HG02973 (cell line): ENCODE measurements at regions not wholly inside any gene's neighbourhood (a gene's known extent, or its start where the extent isn't known, plus 50 kb on each side); places are given as distances from the start of the nearest gene placed in this dataset.

Experiments
- ATAC-seq: cut with Tn5 transposase; IDR thresholded peaks from one replicate; pipeline ENCODE4 v1.9.1; 2021; ENCODE audit warnings: moderate library complexity; ENCODE audit not compliant: unreplicated experiment

DNA sequence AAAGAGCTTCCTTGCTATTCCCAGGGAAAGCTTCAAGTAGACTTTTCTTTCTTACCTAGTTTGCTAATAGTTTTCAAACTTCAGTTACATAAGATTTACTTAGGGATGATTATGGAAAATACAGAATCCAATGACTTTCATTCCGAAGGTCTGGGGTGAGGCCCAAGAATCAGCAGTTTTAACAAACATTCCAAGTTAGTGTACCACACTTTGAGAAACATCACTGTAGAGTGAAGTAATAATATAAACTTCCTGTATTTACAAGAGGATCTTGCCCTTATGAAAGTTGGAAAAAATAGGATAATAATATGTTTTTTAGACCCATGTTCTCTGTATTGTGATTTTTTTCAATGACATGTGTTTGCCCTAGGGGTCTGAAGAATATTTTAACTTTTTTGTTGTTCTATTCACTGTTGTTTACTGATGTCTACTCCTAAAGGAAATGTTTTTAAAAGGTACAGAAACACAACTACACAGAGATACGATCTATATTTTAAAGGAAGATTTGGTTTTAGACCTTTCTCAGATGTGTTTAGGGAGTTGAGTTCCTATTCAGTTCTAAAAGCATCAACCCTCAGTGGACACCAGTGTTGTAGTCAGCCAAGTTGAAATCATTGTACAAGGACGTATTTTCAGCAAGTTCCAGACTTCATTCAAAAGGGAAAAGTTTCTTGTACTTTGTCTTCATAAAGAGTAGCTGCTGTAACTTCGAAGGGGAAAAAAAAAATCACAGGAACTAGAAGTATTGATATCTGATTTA lies 295.8 kb upstream of the SLC7A11 start:
- no peak for ATAC-seq

DNA sequence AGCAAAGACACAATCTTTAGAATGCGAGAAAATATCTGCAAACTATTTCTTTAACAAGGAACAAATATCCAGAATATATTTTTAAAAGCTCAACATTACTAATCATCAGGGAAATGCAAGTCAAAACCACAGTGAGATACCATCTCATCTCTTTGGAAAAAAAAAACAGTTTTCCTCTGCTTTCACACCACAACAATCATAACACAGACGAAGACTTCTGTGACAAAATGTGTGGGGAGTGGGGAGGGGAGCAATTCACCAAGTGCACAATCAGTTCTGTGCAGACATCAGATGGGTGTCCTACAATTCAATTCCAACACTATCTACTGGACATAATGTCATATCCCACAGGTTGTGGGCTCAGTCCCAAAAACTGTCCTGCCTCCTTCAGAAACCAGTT lies 293.2 kb upstream of the SLC7A11 start:
- ATAC-seq = no peak

DNA sequence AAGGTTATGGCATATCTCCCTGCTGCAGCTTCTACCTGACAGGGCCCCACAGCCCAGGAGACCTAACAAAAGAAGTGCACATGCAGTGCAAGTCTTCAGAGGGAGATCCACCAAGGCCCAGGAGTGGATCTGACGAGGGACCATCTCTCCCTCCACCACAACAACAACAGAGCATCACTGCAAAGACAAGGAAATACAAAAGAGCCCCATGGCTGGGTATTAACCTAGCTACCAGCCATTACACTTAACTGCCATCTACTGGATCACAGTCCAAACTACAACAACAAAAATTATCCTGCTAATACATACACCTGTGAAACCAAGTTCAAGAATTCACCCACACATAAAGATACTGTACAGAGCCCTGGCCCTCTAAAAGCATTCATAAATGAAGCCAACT lies 280.2 kb upstream of the SLC7A11 start:
- ATAC-seq = peak; percentile 80

DNA sequence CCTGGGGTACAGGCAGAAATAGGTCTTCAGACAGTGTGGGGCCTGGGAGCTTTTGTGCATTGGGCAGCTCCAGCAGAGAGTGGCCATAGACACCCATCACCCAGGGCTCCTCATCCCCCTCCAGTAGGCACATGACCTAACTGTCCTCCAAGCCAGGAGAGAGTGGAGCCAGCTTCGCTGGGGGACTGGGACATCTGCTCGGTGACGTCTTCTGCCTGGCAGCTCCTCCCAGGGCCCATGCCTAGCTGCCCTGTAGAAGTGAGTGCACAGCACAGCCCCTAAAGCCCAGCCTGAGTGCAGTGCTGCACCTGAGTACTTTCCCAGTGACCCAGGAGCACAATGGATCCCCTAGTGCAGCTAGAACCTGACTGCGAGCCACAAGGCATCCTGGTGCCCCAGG lies 279.7 kb upstream of the SLC7A11 start:
- ATAC-seq = no peak

DNA sequence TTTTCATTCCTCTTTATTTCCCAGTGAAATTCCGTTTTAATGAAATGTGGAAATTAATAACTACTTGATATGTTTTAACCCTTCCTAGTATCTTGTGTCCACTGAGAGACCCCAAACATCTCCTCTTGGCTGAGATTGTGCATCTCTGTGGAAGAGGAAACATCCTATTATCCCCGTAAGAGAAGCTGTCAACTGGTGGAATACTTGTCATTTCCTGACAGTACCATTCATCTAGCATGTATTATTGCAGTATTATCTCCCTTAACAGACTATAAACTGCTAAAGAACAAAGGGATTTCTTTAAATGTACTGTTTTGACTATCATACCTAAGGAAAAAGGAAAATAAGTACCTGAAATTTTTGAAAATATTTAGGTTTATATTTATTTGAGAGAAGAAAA lies 277.3 kb upstream of the SLC7A11 start:
- ATAC-seq = no peak

DNA sequence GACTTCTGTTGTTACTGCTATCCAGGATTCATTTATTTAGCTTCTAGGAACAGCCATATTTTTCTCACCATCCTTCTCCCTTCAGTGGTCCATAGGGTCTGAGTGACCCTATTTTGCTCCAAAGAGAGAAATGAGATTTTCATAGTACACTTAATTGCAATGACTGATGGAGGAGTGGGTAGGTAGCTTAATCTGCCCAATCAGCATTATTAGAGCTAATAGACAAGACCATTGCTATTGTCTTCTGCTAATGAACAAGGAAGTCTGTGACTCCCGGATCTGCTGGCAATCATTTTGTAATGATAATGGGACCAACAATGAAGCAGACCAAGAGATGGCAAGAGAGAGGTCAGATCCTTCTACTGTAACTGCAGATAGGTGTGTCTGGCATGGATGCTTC lies 271.4 kb upstream of the SLC7A11 start:
- no peak for ATAC-seq

DNA sequence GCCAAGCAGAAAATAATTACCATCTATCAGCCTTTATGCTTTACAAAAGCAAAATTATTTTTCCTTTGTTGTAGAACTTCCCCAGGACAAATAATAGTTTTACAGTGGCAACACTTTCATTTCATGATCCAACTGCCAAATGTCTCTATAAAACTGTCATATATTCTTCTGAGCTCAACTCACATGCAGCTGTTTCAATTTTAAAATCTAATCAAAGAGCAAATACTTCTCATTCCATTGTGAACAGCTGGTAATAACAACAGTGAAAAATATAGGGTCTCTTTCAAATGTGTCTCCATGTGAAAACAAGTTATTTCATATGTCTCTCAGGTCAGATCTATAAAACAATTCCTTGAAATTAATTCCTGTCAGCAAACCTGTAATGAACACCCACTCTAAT lies 270.6 kb upstream of the SLC7A11 start:
- no peak for ATAC-seq

DNA sequence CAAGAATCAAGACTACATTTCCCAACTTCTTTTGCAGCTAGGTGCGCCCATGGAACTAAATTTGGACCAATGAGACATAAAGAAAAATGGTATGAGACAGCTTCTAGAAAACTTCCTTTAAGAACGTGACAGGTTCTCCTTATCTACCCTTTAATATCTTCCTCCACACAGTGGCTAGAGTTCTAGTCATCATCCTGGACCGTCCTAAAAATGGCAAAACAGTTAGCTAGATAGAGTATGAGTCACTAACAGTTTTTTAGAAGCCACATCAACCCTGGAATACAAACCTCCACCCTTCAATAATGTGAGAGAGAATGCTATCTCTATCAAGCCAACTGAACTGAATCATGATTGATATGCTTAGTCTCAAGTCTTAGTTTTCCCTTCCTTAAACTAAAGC lies 267.9 kb upstream of the SLC7A11 start:
- no peak for ATAC-seq

DNA sequence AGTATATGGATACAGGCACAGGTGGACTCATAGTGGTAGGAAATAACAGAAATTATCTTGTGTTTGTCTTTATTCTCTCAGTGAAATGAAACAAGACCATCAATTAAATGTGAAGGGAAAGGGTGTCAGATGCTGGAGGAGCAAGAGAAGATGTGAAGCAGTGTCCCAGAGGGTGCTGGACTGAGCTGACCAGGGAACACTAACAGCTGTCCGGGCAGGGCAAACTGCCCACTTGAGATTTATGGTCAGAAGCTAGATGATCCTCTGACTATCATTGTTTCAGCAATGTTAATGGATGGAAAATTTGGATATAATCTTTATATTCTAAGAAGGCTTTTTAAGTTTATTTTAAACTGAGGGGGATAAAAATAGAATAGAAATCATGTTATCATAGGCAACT lies 267.2 kb upstream of the SLC7A11 start:
- ATAC-seq = no peak

DNA sequence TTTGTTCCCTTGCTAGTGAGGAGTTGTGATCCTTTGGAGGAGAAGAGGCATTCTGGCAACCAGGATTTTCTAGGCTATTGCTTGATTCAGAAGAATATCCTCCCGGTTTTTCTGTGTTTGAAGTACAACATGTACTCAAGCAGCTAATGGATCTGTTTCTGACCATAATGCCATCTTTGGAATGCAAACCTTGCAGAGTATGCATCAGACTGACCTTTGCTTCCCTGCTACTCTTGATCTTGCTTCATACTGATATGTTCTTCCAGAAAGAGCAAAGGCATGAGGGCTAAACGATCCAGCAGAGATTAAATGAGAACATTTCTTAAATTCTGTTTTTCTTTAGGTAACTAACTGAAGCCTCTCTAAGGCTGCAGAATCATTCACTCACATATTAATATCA lies 265.4 kb upstream of the SLC7A11 start:
- ATAC-seq = no peak

DNA sequence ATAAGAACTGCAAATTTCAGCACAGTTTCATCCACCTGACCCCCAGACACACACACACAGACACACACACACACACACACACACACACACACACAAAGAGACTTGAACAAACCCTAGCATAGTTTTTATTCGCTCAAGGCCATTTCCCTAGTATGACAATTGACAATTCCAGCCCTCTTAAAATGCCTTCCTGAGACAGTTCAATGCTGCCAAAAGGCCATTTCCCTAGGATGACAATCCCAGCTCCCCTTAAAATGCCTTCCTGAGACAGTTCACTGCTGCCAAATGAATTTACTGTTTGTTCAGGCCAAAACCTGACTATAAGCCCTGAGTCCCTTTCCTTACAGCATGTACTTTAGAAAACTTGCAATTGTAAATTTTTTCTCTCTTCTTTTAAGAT lies 259.5 kb upstream of the SLC7A11 start:
- no peak for ATAC-seq

DNA sequence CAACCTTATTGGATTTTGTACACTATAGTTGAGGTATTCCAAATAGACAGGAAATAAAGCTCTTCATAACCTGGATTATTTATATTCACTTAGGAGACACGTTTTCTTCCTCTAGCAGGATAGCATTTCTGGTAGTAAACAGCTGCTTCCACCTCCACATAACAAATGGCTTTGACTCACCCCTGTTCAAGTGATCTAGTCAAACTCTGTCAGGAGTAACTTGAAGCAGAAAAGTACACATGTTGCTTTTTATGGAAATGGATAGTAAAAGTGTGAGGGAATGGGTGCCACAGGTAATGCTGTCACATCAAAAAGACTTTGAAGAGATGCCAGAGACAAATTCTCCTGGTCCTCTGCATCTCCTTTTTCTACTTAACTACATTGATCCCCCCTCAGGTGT lies 258.7 kb upstream of the SLC7A11 start:
- no peak for ATAC-seq

DNA sequence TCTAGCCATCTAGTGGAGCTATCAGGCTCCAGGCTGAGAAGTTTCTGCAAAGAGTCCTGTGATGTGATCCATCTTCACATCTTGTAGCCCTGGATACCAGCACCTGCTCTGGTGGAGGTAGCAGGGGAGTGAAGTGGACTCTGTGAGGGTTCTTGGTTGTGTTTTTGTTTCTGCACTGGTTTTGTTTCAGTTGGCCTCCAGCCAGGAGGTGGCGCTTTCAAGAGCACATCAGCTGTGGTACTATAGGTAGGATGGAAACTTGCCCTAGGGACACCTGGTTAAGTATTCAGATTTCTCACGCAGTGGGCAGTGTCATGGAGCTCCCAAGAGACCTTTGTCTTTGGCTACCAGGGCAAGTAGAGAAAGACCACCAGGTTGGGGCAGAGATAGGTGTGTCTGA lies 257.5 kb upstream of the SLC7A11 start:
- no peak for ATAC-seq

DNA sequence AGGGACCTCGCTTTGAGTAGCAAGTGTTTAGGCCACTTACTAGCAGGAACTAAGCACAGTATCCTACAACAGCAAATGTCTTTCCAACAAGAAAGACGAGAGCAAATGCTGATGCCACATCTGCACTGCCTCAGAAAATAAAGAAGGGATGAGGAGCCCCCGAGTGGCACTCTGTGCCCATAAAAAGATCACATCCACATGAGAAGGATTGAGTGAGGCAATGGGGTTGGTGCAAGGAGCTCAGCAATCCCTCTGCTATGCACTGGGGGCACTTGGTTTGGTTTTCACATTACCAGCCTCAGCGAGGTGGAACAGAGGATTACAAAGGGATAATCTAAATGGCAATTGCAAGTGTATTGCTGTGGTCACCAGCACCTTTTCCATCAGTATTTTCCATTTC lies 252.8 kb upstream of the SLC7A11 start:
- ATAC-seq = no peak

DNA sequence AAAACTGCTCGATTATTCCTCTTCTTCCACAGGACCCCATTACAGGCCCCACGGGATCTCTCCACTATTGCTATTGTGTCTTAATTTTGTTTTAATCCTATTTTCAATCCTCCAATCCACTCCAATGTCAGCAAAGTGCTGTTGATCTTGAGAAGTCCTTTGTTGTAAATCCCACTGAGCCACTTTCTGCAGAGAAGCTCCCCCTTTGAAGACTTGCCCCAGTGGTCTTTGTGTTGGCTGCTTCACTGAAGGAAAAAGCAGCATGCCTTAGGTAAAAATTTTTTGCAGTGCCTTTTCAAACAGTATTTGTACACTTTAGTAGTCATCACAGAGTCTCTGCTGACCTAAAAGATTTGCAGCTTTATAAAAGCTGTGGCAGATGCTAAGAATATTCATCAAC lies 252.0 kb upstream of the SLC7A11 start:
- ATAC-seq = no peak

DNA sequence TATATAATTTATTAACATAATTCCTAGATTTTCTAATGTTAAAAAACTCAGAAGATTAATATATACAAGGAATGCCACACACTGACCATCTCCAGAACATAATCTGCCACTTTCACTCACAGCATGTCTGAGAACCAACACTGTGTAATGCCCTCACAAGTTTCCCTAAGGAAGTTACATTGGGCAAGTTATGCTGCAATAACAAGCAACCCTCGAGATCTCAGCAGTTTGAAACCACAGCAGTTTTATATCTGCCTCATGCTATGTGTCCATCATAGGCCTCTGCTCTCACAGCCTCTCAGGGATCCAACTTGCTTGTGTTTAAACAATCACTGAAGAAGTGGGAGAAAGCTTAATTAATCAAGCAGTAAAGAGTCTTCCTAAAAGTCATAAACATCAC lies 250.0 kb upstream of the SLC7A11 start:
- ATAC-seq = no peak

DNA sequence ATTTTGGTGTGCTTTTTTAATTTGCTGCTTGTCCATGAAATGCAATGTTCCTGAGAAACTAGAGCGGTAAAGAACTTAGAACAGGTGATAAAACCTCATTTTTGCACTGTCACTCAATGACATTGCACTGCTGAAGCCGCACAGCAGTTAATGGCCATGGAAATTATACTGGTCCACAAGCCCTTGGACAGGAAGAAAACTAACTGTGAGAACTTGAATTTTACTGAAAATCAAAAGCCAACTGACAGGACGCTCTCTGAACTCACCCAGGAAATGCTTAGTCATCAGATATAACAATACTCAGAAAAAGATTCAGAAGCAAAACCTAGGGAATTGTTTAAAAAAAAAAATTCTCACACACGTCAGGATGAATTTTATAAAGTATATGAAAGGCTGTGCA lies 246.4 kb upstream of the SLC7A11 start:
- ATAC-seq = no peak

DNA sequence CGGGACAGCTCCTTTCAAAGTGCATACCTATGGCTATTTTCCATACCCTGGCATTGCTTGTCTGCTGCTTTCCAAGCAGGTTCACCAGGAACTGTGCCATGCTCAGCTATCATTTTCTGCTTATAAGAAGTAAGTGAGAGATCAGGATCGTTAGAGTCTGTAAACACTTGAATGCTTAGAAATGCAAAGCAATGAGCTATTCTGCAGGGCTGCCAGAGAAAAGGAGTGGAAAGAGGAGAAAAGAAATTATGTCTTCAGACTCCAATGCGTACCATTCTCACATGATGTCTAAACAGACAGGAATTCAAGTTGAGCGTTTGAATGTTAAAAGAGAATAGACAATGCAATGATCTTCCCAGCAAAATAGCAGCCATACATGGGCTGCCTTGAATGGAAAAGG lies 245.5 kb upstream of the SLC7A11 start:
- ATAC-seq = no peak

DNA sequence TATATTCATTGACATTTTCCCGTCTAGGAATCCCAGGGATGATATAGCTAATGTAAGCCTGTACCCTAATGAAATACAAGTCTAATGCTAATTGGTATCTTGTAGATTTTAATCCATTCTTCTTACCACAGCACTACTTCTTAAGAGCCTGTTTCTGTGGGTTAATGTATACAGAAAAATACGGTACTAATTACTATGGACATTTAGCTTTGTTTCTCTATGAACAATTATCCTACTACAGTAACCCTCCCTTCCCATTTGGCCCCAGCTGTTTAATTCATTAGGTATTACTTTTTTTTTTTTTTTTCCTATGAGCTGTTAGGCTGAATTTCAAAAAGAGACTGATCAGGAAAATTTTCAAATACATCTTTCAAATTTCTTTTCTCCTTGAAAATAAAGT lies 245.1 kb upstream of the SLC7A11 start:
- no peak for ATAC-seq

DNA sequence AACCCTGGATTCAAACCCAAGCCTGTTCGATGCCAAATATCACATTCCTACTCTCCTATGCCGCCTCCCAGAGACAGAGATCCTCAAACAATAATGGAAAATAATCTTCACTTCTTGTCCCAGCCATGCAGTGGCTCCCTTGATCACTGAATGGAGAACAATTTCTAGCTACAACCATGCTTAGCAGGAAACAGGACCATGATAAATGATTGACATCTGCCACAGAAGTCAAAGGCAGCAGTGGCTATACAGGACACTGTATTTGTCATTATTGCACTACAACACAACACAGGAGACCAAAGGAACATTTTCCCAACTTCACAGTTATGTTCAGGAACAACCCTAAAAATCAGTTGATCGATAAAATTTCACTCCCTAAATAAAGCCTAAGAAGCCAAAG lies 243.3 kb upstream of the SLC7A11 start:
- no peak for ATAC-seq

DNA sequence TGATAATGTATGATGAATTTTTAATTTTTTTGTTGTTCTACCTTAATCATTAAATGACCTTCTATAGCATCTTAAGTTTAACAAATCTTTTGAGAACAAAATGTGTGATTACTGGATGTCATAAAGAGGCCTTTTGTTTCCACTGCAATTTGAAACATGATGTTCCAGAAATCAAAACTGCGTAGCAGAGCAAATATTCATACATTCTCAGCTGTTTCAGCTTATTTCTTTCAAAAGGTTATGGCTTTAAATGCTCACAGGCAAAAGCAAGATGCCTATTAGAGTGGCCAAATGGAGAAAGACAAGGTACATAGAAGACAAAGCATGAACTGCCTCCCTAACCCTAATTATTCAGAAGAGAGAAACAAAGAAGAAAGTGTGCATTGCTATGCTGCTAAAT lies 233.0 kb upstream of the SLC7A11 start:
- no peak for ATAC-seq

DNA sequence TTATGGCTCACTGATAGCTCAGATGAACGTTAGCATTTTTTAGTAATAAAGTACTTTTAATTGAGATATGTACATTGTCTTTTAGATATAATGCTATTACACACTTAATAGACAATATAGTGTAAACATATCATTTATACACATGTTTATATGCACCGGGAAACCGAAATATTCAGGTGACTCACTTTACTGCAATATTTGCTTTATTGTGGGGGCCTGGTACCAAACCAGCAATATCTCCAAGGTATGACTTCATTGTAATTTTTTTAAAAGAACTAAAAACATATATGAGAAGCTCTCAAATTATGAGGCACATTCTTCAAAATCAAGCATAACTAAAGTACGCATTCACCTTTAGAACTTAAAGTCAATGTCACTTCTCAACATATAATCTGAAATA lies 231.2 kb upstream of the SLC7A11 start:
- no peak for ATAC-seq
